Spleen (tissue), 7 donors: ENCODE measurements at regions not wholly inside any gene's neighbourhood (a gene's known extent, or its start where the extent isn't known, plus 50 kb on each side); places are given as distances from the start of the nearest gene placed in this dataset.

ENCODE experiments used
- POLR2A ChIP-seq, 3 donors: fragments of 450-650 bp; IDR thresholded peaks; one replicate each; pipeline ENCODE4 v1.5.1; 2017; ENCODE audit warnings: antibody characterized with exemption in 3 of 3, mild to moderate bottlenecking in 1 of 3
- POLR2AphosphoS5 ChIP-seq, 3 donors: sonication (generic); formaldehyde crosslinking; IDR thresholded peaks; one replicate each; pipeline ENCODE4 v1.5.1; 2017; ENCODE audit warnings: antibody characterized with exemption in 3 of 3
- TF ChIP-seq, protein P1 (sequence below), 11 experiments: fragments of 200-600 bp in 7 of 11; fragments of 450-650 bp in 4 of 11; sonication (generic) in 4 of 11; IDR thresholded peaks in 8 of 11; conservative IDR thresholded peaks in 3 of 11; 1 replicate in 7 of 11; 2 replicates in 4 of 11; pipeline versions ENCODE4 v1.4.0 to v1.8.0; 2016 to 2021; ENCODE audit warnings: antibody characterized with exemption in 11 of 11, inconsistent platforms in 4 of 11, mild to moderate bottlenecking in 1 of 11
- donor health status: DM: no; HTN: no; CAD: no; lungs with moderate emphysema.
- donor health status: DM: no; HTN: no; CAD: no.
- donor health status: DM: no; HTN: no; CAD: no.

DNA sequence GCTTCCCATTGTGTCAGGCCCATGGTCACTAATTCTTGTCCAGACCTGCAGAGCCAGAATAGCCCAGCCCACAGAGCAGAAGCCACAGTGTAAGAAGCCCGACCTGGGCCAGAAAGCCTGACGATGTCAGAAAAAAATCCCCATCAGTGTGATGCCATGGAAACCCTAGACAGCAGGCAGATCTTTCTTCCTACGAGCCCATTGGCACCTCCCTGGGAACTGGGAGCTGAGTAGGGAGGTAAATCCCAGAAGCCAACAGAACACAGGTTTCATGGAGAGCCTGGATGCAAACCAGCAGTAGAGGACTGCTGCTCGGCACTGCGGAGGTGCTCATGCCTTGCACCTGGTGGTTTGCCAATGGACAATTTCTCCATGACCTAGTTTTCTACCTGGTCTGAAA is 82.2 kb upstream of the SLC22A16 start:
- TF ChIP-seq, protein P1, sequence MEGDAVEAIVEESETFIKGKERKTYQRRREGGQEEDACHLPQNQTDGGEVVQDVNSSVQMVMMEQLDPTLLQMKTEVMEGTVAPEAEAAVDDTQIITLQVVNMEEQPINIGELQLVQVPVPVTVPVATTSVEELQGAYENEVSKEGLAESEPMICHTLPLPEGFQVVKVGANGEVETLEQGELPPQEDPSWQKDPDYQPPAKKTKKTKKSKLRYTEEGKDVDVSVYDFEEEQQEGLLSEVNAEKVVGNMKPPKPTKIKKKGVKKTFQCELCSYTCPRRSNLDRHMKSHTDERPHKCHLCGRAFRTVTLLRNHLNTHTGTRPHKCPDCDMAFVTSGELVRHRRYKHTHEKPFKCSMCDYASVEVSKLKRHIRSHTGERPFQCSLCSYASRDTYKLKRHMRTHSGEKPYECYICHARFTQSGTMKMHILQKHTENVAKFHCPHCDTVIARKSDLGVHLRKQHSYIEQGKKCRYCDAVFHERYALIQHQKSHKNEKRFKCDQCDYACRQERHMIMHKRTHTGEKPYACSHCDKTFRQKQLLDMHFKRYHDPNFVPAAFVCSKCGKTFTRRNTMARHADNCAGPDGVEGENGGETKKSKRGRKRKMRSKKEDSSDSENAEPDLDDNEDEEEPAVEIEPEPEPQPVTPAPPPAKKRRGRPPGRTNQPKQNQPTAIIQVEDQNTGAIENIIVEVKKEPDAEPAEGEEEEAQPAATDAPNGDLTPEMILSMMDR (IDR thresholded peaks at IDR 0.05 in 8 of 11, conservative IDR thresholded peaks at IDR 0.05 in 3 of 11), result no peak
- TF ChIP-seq POLR2AphosphoS5 (IDR thresholded peaks at IDR 0.05) (no peak), POLR2A (IDR thresholded peaks at IDR 0.05) (no peak)
